G401.6 (cell line): ENCODE measurements at regions not wholly inside any gene's neighbourhood (a gene's known extent, or its start where the extent isn't known, plus 50 kb on each side); places are given as distances from the start of the nearest gene placed in this dataset.

Source experiments
- FAIRE-seq: peaks from 2 replicates; lab custom pipeline; 2012; peaks lifted over from hg19 to GRCh38; lab: Jason Lieb, UNC

DNA sequence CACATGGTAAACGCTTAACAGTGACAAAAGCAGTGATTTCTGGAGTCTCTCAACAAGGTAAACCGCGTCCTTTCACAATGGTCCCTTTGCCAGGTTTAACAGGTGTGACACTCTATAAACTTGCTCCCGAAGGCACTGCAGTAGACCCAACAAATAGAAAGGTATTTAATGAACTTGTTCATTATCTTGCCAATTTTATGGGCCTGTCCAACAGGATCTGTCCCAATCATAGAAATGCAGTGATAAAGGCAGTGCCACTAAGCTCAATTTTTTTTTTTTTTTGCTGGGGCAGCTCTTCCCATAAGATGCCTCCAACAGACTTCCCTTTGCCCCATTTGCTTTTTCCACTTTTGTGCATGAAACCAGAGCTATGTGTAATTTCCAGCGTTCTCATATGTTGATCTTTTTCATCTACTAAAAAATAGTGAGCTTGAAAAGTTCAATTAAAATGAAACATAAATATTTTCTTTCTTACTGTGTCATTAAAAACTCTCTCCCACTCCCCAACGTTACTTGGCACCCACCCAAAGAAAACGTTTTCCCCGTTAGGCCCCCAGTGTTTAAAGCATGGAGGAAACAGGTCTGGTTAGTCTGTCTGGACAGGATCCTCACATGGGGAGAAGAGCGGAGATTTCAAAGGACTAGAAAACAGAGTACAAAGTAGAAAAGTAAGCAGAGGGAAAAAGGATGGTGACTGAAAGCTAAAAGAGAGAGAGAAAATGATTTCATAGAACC lies 80.9 kb upstream of the SPATA31D4 start:
- FAIRE-seq: no peak

DNA sequence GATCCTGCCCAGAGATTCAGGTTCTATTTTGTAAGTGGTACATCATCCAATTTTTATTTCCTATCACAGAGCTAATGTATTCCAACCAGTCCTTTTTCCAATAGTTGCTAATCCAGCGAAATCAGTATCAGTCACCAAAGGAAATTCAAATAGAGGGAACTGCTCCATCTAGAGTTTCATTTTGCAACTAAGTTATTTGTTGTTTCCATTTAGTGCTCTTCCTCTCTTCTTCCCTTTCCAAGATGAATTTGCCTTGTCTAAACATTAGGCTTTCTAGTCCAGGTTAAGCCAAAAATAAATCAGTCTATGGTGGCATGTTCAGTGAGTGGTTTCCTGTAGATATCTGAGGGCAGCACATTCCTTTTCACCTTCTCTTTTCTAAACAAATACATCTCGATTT lies 79.8 kb upstream of the SPATA31D4 start:
- peak; percentile 83 for FAIRE-seq

DNA sequence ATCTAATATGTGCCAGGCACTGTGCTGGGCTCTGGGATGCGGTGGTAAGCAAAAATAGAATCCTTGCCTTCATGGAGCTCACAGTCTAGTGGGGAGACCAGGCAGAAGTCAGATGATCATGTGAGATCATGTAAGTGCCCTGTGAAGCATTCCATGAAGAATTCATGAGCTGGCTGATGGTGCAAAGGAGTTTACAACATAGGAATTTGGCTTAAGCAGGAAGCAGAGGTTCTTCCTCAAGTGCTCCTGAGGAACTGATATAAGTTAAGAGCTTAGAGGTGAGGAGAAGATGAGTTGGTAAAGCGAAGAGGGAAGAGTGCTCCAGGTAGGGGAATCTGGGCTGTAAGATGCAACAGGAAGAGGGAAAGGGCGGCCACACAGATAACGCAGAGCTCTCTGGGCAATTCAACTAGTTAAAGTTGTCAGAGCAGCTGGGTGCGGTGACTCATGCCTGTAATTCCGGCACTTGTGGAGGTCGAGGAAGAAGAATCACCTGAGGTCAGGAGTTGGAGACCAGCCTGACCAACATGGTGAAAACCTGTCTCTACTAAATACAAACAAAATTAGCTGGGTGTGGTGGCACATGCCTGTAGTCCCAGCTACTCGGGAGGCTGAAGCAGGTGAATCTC lies 78.5 kb upstream of the SPATA31D4 start:
- FAIRE-seq: no peak

DNA sequence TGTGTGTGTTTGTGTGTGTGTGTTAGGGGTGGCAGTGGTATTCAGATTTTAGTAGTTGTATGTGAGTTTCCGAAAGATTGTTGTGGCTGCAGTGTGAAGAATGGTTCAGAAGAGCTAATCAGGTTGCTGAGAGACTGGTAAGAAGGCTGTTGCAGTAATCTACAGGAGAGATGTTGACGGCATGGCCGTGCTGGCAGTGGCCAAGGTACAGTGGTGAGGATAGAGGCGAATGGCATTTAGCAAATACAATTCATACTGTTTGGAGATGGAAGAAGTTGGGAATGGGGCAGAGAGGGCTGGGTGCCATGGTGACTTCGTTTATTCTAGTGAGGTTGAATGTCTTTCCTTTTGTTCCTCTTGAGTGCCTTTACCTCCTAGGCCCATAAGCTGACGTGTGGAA lies 77.5 kb upstream of the SPATA31D4 start:
- no peak for FAIRE-seq

DNA sequence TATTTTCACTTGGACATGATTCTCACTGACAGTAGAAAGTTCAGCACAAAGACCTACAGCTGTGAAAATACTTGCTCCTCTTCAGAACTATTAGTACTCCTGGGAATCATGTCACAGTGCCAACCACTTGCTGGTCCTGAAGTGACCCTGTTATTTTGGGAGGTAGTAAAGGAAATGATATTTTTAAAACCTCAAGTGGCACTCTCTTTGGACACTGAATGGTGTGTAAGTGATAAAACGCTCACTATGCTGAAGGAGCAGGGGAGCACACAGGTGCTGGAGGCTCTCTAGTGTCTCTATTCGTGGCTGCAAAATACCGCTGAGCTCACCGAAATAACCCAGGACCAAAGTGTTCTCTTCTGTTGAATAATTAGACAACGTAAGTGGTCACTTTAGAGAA lies 76.9 kb upstream of the SPATA31D4 start:
- FAIRE-seq: no peak

DNA sequence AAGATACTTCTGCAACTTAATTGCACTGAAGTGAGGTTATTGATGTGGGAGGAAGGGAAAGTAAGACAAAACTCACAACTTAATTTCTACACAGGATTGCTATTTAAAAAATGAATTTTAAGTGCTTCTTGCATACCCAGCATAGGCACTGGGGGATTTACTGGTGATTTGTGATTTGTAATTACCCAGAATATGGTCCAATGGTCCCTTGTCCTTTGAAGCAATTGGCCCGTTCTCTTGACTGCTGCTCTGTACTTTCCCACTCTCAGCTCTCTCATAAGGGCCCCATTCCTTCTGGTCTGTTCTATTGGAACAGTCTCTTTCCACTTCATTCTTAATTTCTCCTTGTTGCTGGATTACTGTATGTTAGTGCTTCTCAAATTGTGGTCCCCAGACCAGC lies 75.4 kb upstream of the SPATA31D4 start:
- no peak for FAIRE-seq

DNA sequence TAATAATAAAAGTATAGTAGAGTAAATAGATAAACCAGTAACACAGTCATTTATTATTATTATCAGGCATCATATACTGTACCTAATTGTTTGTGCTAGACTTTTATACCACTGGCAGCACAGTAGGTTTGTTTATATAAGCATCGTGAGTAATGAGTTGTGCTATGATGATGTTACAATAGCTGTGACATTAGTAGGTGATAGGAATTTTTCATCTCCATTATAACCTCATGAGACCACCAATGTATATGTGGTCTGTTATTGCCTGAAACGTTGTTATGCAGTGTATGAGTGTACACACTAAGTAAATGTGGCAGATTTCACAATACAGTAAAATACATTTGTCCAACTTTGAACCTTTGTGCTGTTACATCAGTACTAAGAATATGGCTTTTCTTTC lies 72.7 kb upstream of the SPATA31D4 start:
- FAIRE-seq: no peak

DNA sequence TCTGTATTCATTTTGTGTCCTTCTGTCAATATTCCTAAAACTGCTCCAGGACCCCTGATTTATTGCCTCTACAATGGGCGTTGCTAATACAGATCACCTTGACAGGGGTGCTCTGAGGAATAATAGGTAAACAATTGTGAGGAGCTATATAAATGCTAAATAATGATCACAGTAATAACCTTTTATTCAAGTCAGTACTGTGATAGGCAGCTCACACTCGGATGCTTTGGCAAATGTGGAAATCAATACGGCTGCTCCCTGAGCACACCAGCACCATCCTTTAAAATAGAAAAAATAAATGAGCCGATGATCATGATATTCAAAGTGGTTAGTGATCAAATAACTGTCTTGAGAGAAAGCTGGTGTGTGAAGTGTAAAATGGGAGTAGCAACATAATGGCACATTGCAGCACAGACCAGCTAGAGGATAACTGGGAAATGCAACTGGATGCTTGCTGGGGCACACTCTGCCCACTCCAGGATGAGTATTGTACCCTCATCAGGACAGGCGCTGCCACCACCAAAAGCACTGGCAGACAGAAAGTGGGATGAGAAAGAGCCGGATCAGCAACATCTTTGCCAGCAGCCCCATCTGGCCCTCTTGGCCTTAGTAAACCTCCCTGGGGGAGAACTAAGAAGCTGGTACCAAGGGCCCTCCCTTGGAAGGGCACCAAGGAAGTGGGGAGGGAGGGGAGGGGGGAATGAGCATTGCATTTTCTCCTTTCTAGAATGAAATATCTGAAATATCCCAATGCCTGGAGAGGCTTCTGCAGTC lies 69.4 kb upstream of the SPATA31D4 start:
- no peak for FAIRE-seq

DNA sequence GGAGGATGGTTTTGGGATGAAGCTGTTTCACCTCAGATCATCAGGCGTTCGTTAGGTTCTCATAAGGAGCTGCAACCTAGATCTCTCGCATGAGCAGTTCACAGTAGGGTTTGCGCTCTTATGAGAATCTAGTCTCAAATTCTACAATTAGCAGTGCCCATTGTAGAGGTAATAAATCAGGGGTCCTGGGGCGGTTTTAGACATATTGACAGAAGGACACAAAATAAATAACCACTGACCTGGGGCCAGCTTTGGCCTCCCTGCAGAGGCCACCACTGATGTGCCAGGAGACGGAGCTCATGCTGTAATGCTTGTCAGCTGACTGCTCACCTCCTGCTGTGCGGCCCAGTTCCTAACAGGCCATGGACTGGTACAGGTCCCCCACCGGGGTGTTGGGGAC lies 67.6 kb upstream of the SPATA31D4 start:
- FAIRE-seq: no peak

DNA sequence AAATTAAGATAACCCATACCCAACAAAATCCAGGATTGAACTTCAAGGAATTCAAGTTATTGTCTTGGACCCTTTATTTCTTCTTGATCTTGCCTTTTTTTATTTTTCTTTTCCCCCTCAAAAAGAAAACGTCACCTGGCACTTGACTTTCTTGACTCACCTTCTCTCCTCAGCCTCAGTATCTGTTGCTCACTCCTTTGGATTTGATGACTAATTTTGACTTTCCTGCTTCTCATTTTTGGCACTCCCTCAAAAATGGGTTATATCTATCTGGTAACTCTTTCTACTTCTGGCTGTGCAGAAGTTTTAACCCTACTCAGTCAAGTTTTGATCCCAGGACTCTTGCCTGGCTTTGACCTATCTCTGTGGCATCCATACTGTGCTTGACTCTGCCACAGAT lies 66.6 kb upstream of the SPATA31D4 start:
- no peak for FAIRE-seq

DNA sequence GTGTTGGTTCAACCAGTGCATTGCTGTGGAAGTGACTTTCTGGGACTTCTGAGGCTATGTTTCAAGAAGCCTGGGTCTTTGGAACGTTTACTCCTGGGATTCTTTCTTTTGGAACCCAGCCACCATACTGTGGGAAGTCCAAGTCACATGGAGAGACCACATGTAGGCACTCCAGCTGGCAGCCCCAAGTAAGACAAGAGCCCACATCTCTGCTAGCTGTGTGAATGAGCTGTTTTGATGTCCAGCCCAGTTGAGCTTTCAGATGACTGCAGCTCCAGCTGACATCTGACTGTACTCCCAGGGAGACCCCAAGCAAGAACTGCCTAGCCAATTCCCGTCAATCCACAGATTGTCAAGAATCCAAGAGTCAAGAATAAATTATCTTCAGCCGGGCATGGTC lies 60.1 kb upstream of the SPATA31D4 start:
- no peak for FAIRE-seq

DNA sequence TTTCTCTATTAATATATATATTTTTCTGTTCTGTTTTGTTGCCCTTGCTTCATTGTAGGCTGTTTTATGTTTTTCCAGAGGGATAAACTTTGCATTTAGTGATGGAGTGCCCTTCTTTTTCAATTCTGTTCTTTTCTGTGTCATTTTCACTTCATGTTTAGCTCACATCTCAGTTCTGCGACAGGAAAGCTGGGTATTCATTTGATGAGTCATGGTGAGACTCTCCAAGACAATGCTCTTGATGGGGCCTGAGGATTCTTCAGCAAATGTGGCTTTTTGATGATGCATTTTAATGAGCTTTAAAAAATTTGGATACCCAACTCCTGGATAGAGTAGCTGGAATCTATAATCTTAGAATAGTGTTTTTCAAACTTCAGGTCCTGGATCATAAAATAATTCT lies 56.5 kb upstream of the SPATA31D4 start:
- FAIRE-seq: no peak

DNA sequence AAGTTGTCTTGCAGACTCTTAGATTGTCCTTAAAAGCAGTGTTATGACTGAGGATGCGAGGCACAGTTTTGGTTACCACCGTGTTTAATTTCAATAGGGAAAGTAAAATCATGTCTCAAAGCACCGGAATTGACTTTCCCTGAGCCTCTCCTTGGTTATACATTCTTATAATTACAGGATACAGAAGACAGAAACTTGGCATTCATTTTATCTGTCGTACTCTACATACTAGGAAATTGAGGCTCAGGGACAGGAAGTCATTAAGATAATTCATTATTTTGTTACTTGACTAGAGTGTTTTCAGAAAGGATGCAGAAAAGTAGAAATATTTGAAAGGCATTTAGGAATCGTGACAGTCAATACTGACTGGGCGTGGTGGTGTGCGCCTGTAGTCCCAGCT lies 54.0 kb upstream of the SPATA31D4 start:
- no peak for FAIRE-seq

DNA sequence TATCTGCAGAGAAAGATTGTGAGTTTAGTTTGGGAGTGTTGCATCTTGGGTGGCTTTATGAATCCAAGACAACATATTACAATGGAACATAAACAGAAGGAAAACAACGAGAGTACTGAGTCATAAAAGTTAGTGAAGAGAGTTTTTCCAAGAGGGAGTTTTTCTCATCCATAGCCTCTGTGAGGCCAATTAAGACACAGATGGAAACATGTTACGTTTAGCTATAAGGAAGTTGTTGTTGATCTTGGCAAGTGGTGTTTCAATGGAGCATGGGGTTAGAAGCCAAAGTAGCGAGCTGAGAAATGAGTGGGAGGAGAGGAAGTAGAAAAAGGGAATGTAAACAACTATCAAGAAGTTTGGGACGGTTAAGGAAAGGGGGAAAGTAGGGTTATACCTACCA lies 53.3 kb upstream of the SPATA31D4 start:
- no peak for FAIRE-seq

DNA sequence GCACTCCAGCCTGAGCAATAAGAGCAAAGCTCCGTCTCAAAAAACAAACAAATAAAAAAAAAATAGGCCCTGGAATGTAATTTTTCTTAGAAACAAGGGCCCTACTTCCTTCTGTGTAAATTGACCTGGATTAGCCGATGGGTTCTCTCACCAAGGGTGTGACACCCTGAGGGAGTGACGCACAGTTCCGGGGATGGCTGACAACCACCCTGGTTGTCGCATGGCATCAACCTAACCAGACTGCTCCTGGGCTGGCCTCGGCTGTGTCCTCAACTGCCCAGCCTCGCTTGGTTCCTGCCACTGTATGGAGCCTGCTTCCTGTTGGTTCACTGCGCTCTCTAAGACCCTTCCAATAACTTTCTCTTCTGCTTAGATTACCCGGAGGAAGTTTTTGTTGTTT lies 51.2 kb upstream of the SPATA31D4 start:
- FAIRE-seq: no peak
